CD8-positive, alpha-beta memory T cell (primary cell): ENCODE measurements at regions not wholly inside any gene's neighbourhood (a gene's known extent, or its start where the extent isn't known, plus 50 kb on each side); places are given as distances from the start of the nearest gene placed in this dataset.
"Not testable (repeated sequence)": the region's sequence is repeated elsewhere in the genome, so short reads cannot be mapped to it uniquely, and the experiment has no call there.

Experiments used
- CTCF ChIA-PET: fragments of 350-600 bp; sonication (Branson Sonifier 250); formaldehyde crosslinking; loops from one replicate; lab custom pipeline; 2021; ENCODE audit warnings: antibody characterized with exemption; lab: Charles Lee
- POLR2A ChIA-PET: fragments of 350-600 bp; sonication (Branson Sonifier 250); formaldehyde crosslinking; loops from one replicate; lab custom pipeline; 2021; ENCODE audit warnings: antibody characterized with exemption; lab: Charles Lee
- DNase-seq, 5 donors: peaks; one replicate each; pipeline versions ENCODE4 v3.0.0 to v3.0.0-alpha.2; 2020 to 2022; ENCODE audit warnings: mixed read lengths in 1 of 5
- H3K27ac ChIP-seq: one replicate; pipeline ENCODE4 v1.7.0; 2013; ENCODE audit warnings: low read depth, mild to moderate bottlenecking, low read length, moderate library complexity
- H3K27me3 ChIP-seq: 2 replicates; pipeline ENCODE4 v1.7.0; 2013; ENCODE audit warnings: low read length, mild to moderate bottlenecking; ENCODE audit not compliant: insufficient read depth, poor library complexity, severe bottlenecking
- H3K36me3 ChIP-seq: 2 replicates; pipeline ENCODE4 v1.7.0; 2013; ENCODE audit warnings: mild to moderate bottlenecking, low read length, moderate library complexity; ENCODE audit not compliant: insufficient read depth
- H3K4me1 ChIP-seq: 2 replicates; pipeline ENCODE4 v1.7.0; 2013; ENCODE audit warnings: mild to moderate bottlenecking, low read length, moderate library complexity; ENCODE audit not compliant: insufficient read depth
- H3K4me3 ChIP-seq: 2 replicates; pipeline ENCODE4 v1.7.0; 2013; ENCODE audit warnings: mild to moderate bottlenecking, low read length
- H3K9me3 ChIP-seq: 2 replicates; pipeline ENCODE4 v1.7.0; 2013; ENCODE audit warnings: mild to moderate bottlenecking, low read length
- H3K27ac Mint-ChIP-seq, 8 donors: one replicate each; pipeline ENCODE4 v1.8.0; 2020 to 2021; ENCODE audit warnings: mixed read lengths in 8 of 8, mild to moderate bottlenecking in 6 of 8, inconsistent platforms in 3 of 8, moderate library complexity in 3 of 8
- H3K27me3 Mint-ChIP-seq, 2 donors: one replicate each; pipeline ENCODE4 v1.8.0; 2020 to 2021; ENCODE audit warnings: mixed read lengths in 2 of 2, mild to moderate bottlenecking in 1 of 2, moderate library complexity in 1 of 2
- H3K36me3 Mint-ChIP-seq, 3 donors: one replicate each; pipeline ENCODE4 v1.8.0; 2020 to 2021; ENCODE audit warnings: mixed read lengths in 3 of 3, inconsistent platforms in 1 of 3, mild to moderate bottlenecking in 1 of 3
- H3K4me1 Mint-ChIP-seq, 3 donors: one replicate each; pipeline ENCODE4 v1.8.0; 2020 to 2021; ENCODE audit warnings: mixed read lengths in 3 of 3, inconsistent platforms in 1 of 3, mild to moderate bottlenecking in 1 of 3
- H3K4me3 Mint-ChIP-seq, 7 donors: one replicate each; pipeline ENCODE4 v1.8.0; 2020 to 2021; ENCODE audit warnings: mixed read lengths in 7 of 7, mild to moderate bottlenecking in 6 of 7, moderate library complexity in 4 of 7, inconsistent platforms in 2 of 7
- H3K9me3 Mint-ChIP-seq, 5 donors: one replicate each; pipeline ENCODE4 v1.8.0; 2020 to 2022; ENCODE audit warnings: mixed read lengths in 5 of 5, mild to moderate bottlenecking in 3 of 5, moderate library complexity in 2 of 5, inconsistent platforms in 1 of 5

- H3K4me1 ChIP-seq, result no peaks in the 10 kb centered on the region
- H3K9me3 ChIP-seq, result no peaks in the 10 kb centered on the region
- Mint-ChIP-seq H3K4me3 (no peak overlapping the region), H3K36me3 (no peaks in the 10 kb centered on the region), H3K27me3 (peaks cover 0 to 3% of the 10 kb centered on the region in 2 donors), H3K9me3 (peaks cover 0 to 8% (median 3%) of the 10 kb centered on the region in 5 donors), H3K27ac (no peak overlapping the region), H3K4me1 (no peaks in the 10 kb centered on the region)
- POLR2A ChIA-PET, result no interaction called here
- H3K27ac ChIP-seq, result no peak overlapping the region
- H3K36me3 ChIP-seq, result no peaks in the 10 kb centered on the region
- no peaks in the 10 kb centered on the region for H3K27me3 ChIP-seq
- DNase-seq, result no peak
- H3K4me3 ChIP-seq, result no peak overlapping the region
- CTCF ChIA-PET, result no interaction called here
These were observed 235.9 kb upstream of the RGS17 start for GRCh38 chr6:153367021-153367420.

DNA sequence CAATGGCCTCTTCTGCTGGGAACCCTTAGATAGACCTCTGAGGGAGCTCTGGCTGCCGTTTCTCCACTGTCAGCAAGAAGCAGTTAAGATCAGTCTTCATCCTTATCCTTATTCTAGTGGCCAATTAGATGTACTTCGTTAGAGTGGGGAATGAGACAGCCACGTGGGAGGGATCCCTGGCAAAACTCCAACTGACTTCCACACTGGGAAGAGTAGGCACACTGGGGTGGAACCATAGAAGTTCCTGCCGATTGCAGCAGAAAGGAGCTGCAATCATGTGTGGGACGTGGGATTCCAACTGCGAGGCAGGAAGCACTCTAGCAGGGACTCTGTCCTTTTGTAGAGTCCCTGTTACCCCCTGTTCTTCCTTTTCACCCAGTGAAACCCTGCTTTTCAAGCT, 226.3 kb upstream of the RGS17 start:
- no peaks in the 10 kb centered on the region for H3K36me3 Mint-ChIP-seq
- H3K4me3 Mint-ChIP-seq, result no peak overlapping the region
- Histone ChIP-seq H3K27me3 (no peaks in the 10 kb centered on the region), H3K27ac (no peak overlapping the region), H3K4me1 (no peaks in the 10 kb centered on the region), H3K36me3 (no peaks in the 10 kb centered on the region), H3K9me3 (no peaks in the 10 kb centered on the region), H3K4me3 (no peak overlapping the region)
- DNase-seq, result no peak
- CTCF ChIA-PET, result no interaction called here
- H3K27ac Mint-ChIP-seq, result no peak overlapping the region
- H3K27me3 Mint-ChIP-seq, result no peaks in the 10 kb centered on the region
- H3K4me1 Mint-ChIP-seq, result no peaks in the 10 kb centered on the region
- peaks cover 0 to 6% (median 4%) of the 10 kb centered on the region in 5 donors for H3K9me3 Mint-ChIP-seq
- POLR2A ChIA-PET, result no interaction called here

GRCh38 chr6:153340568-153340967, 209.5 kb upstream of the RGS17 start:
- H3K9me3 ChIP-seq, result no peaks in the 10 kb centered on the region
- H3K4me3 ChIP-seq, result no peak overlapping the region
- no peaks in the 10 kb centered on the region for H3K36me3 Mint-ChIP-seq
- no peak overlapping the region for H3K27ac ChIP-seq
- H3K27me3 Mint-ChIP-seq, result no peaks in the 10 kb centered on the region
- H3K4me1 Mint-ChIP-seq, result no peaks in the 10 kb centered on the region
- ChIA-PET POLR2A (no interaction called here), CTCF (no interaction called here)
- H3K4me3 Mint-ChIP-seq, result no peak overlapping the region
- no peak for DNase-seq
- no peaks in the 10 kb centered on the region for H3K4me1 ChIP-seq
- H3K27ac Mint-ChIP-seq, result no peak overlapping the region
- no peaks in the 10 kb centered on the region for H3K36me3 ChIP-seq
- H3K9me3 Mint-ChIP-seq, result peaks cover 0 to 4% (median 0%) of the 10 kb centered on the region in 5 donors
- H3K27me3 ChIP-seq, result no peaks in the 10 kb centered on the region

- CTCF ChIA-PET, result no interaction called here
- Mint-ChIP-seq H3K4me1 (no peaks in the 10 kb centered on the region), H3K36me3 (no peaks in the 10 kb centered on the region), H3K4me3 (no peak overlapping the region), H3K9me3 (peaks cover 0 to 11% (median 2%) of the 10 kb centered on the region in 5 donors), H3K27ac (no peak overlapping the region), H3K27me3 (peaks cover 0 to 2% of the 10 kb centered on the region in 2 donors)
- no peaks in the 10 kb centered on the region for H3K9me3 ChIP-seq
- no peak overlapping the region for H3K4me3 ChIP-seq
- no peak overlapping the region for H3K27ac ChIP-seq
- POLR2A ChIA-PET, result no interaction called here
- DNase-seq, result no peak
- no peaks in the 10 kb centered on the region for H3K4me1 ChIP-seq
- H3K36me3 ChIP-seq, result no peaks in the 10 kb centered on the region
- H3K27me3 ChIP-seq, result no peaks in the 10 kb centered on the region
These were observed 203.0 kb upstream of the RGS17 start for GRCh38 chr6:153334121-153334520.

DNA sequence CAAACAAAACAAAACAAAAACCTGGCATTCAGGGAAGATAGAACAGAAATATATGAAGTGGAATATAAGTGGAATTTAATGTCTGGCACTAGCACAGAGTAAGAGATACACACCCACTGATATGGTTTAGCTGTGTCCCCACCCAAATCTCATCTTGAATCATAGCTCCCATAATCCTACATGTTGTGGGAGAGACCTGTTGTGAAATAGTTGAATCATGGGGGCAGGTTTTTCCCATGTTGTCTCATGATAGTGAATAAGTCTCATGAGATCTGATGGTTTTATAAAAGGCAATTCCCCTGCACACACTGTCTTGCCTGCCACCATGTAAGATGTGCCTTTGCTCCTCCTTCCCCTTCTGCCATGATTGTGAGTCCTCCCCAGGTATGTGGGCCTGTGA, 200.1 kb upstream of the RGS17 start:
- H3K36me3 Mint-ChIP-seq, H3K4me1 Mint-ChIP-seq, CTCF ChIA-PET, H3K27me3 ChIP-seq, H3K4me3 ChIP-seq, H3K4me3 Mint-ChIP-seq, POLR2A ChIA-PET, H3K9me3 ChIP-seq, H3K27ac Mint-ChIP-seq, H3K9me3 Mint-ChIP-seq, H3K27me3 Mint-ChIP-seq, DNase-seq, H3K36me3 ChIP-seq, H3K27ac ChIP-seq, H3K4me1 ChIP-seq: not testable (repeated sequence)

DNA sequence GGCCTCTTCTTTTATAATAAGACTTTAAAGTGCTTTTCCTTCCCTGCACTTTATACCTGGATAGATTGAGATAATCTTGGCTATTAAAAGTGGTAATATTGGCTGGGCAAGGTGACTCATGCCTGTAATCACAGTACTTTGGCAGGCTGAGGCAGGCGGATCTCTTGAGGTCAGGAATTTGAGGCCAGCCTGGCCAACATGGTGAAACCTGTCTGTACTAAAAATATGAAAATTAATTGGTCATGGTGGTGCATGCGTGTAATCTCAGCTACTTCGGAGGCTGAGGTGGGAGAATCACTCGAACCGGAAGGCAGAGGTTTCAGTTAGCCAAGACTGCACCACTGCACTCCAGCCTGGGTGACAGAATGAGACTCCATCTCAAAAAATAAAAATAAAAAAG, 197.1 kb upstream of the RGS17 start:
- no peak overlapping the region for H3K4me3 ChIP-seq
- peaks cover 0 to 2% of the 10 kb centered on the region in 2 donors for H3K27me3 Mint-ChIP-seq
- H3K27me3 ChIP-seq, result no peaks in the 10 kb centered on the region
- ChIA-PET POLR2A (no interaction called here), CTCF (no interaction called here)
- H3K9me3 ChIP-seq, result no peaks in the 10 kb centered on the region
- no peak overlapping the region for H3K27ac Mint-ChIP-seq
- H3K4me1 Mint-ChIP-seq, result no peaks in the 10 kb centered on the region
- H3K36me3 ChIP-seq, result no peaks in the 10 kb centered on the region
- no peak for DNase-seq
- no peak overlapping the region for H3K4me3 Mint-ChIP-seq
- H3K9me3 Mint-ChIP-seq, result peaks cover 0 to 6% (median 2%) of the 10 kb centered on the region in 5 donors
- H3K4me1 ChIP-seq, result no peaks in the 10 kb centered on the region
- no peak overlapping the region for H3K27ac ChIP-seq
- H3K36me3 Mint-ChIP-seq, result no peaks in the 10 kb centered on the region

DNA sequence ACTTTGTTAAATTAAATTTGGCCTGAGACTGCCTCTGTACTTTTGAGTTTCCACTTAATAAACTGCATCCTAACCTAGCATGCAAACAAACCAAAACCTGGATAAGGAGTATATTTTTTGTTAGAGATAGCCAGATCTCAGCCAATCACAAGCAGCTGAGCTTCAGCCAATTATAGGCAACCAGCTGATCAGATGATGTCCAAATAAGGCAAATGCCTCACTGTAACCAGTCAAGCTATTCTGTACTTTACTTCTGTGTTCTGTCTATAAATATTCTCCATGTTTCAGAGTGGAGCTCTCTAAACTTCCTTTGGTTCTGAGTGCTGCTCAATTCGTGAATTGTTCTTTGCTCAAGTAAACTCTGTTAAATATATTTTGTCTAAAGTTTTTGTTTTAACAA, 194.6 kb upstream of the RGS17 start:
- Histone ChIP-seq H3K27me3 (no peaks in the 10 kb centered on the region), H3K36me3 (no peaks in the 10 kb centered on the region), H3K27ac (no peak overlapping the region), H3K9me3 (no peaks in the 10 kb centered on the region), H3K4me3 (no peak overlapping the region), H3K4me1 (no peaks in the 10 kb centered on the region)
- DNase-seq, result no peak
- peaks cover 0 to 6% (median 0%) of the 10 kb centered on the region in 5 donors for H3K9me3 Mint-ChIP-seq
- H3K4me3 Mint-ChIP-seq, result no peak overlapping the region
- no peaks in the 10 kb centered on the region for H3K4me1 Mint-ChIP-seq
- POLR2A ChIA-PET, result no interaction called here
- no peaks in the 10 kb centered on the region for H3K36me3 Mint-ChIP-seq
- H3K27me3 Mint-ChIP-seq, result no peaks in the 10 kb centered on the region
- no peak overlapping the region for H3K27ac Mint-ChIP-seq
- CTCF ChIA-PET, result no interaction called here

DNA sequence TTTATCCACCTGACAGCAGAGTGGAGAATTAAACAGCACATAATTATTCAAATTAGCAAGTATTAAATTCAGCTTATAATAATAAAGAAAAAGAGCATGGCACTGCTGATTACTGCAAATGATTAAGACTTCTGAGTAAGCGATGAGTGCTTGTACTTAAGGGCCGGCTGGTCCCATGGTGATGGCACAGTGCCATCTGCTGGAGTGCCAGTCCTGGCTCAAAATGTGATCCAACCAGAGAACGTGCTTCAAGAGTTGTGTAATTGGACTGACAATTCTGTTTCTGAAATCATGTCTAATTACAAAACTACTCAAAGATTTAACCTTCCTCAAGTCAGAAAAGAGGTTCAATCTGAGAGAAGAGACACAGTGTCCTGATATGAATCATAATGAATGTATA, 181.6 kb upstream of the RGS17 start:
- Histone ChIP-seq H3K9me3 (no peaks in the 10 kb centered on the region), H3K36me3 (no peaks in the 10 kb centered on the region), H3K4me1 (no peaks in the 10 kb centered on the region), H3K4me3 (no peak overlapping the region), H3K27ac (no peak overlapping the region), H3K27me3 (no peaks in the 10 kb centered on the region)
- peak in 3 of 5 donors; percentile 6 to 10 (median 6) for DNase-seq
- peaks cover 0 to 6% (median 0%) of the 10 kb centered on the region in 5 donors for H3K9me3 Mint-ChIP-seq
- ChIA-PET POLR2A (no interaction called here), CTCF (no interaction called here)
- H3K27me3 Mint-ChIP-seq, result peaks cover 0 to 3% of the 10 kb centered on the region in 2 donors
- no peak overlapping the region for H3K27ac Mint-ChIP-seq
- H3K36me3 Mint-ChIP-seq, result no peaks in the 10 kb centered on the region
- H3K4me3 Mint-ChIP-seq, result no peak overlapping the region
- no peaks in the 10 kb centered on the region for H3K4me1 Mint-ChIP-seq

DNA sequence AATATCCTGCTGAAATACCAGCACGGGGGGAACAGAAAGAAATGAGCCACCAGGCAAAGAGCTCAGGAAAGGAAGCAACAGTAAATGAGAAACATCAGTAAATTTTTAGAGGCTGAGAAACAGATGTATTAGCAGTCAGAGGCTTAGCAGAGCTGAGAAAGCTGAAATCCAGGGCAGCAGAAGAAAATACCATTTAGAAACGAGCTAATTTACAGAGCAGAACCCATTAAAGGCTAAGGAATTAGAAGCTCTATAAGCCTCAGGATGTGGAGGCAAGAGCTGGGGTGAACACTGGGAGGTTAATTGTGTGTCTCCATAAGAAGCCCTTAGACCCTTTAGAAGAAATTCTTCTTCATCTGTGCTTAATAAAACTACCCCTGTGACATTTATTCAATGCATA, 178.6 kb upstream of the RGS17 start:
- Mint-ChIP-seq H3K4me3 (no peak overlapping the region), H3K27me3 (peaks cover 0 to 3% of the 10 kb centered on the region in 2 donors), H3K36me3 (no peaks in the 10 kb centered on the region), H3K9me3 (peaks cover 0 to 6% (median 0%) of the 10 kb centered on the region in 5 donors), H3K27ac (no peak overlapping the region), H3K4me1 (no peaks in the 10 kb centered on the region)
- no peaks in the 10 kb centered on the region for H3K36me3 ChIP-seq
- H3K4me3 ChIP-seq, result no peak overlapping the region
- ChIA-PET CTCF (no interaction called here), POLR2A (no interaction called here)
- H3K9me3 ChIP-seq, result no peaks in the 10 kb centered on the region
- no peaks in the 10 kb centered on the region for H3K4me1 ChIP-seq
- no peak for DNase-seq
- no peak overlapping the region for H3K27ac ChIP-seq
- no peaks in the 10 kb centered on the region for H3K27me3 ChIP-seq
